ENCODE measurements at regions not wholly inside any gene's neighbourhood (a gene's known extent, or its start where the extent isn't known, plus 50 kb on each side); places are given as distances from the start of the nearest gene placed in this dataset.
"Not testable (repeated sequence)": the region's sequence is repeated elsewhere in the genome, so short reads cannot be mapped to it uniquely, and the experiment has no call there.

DNA sequence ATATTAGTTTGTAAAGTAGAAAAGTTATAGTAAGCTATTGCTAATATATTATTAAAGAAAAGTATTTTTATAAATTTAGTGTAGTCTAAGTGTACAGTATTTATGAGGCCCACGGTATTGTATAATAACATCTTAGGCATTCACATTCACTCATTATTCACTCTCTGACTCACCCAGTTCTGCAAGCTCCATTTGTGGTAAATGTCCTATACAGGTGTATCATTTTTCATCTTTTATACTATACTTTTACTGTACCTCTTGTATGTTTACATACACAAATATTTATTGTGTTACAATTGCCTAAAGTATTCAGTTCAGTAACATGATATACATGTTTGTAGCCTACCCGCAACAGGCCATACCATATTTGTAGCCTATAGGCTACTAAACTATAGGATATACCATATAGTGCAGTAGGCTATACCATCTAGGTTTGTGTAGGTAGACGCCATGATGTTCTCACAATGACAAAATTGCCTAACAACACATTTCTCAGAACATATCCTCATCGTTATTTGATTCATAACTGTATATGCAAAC, 246.8 kb upstream of the ALCAM start:
- no peak for DNase-seq (ENCODE audit: low spot score)
- TF ChIP-seq, protein P1, sequence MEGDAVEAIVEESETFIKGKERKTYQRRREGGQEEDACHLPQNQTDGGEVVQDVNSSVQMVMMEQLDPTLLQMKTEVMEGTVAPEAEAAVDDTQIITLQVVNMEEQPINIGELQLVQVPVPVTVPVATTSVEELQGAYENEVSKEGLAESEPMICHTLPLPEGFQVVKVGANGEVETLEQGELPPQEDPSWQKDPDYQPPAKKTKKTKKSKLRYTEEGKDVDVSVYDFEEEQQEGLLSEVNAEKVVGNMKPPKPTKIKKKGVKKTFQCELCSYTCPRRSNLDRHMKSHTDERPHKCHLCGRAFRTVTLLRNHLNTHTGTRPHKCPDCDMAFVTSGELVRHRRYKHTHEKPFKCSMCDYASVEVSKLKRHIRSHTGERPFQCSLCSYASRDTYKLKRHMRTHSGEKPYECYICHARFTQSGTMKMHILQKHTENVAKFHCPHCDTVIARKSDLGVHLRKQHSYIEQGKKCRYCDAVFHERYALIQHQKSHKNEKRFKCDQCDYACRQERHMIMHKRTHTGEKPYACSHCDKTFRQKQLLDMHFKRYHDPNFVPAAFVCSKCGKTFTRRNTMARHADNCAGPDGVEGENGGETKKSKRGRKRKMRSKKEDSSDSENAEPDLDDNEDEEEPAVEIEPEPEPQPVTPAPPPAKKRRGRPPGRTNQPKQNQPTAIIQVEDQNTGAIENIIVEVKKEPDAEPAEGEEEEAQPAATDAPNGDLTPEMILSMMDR (IDR thresholded peaks at IDR 0.05; ENCODE audit: extremely low read depth, missing control alignments): no peak

DNA sequence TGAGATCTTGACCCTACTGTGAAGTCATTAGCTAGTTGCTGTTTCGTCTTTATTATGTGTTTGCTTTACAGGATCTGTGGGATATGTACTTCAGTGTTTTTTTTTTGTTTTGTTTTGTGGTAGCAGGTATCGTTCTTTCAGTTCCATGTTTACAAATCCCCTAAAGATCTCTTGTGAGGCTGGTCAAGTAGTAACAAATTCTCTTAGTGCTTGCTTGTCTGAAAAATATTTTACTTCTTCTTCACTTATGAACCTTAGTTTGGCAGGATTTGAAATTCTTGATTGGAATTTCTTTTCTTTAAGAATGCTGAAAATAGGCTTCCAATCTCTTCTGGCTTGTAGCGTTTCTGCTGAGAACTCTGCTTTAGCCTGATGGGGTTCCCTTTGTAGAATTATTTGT, 235.8 kb upstream of the ALCAM start:
- TF ChIP-seq, protein P1 (IDR thresholded peaks at IDR 0.05; ENCODE audit: extremely low read depth, missing control alignments): no peak
- no peak for DNase-seq (ENCODE audit: low spot score)

DNA sequence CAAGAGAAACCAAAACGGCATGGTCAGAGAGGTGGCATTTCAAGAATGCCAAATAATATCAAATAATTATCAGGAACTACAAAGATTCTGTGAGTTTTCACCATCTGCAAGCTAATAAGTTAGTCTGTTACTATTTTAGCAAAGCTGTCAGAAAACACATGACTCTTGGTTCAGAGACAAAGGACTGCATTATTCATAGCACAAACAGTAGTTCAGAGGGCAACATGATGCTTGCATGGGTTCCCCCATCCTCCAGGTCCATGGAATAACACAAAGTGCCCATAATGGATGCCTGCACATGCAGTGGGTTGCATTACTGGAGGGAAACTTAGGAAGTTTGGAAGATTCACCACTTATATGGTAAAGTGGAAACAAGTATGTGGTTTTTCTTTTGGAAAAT, 228.8 kb upstream of the ALCAM start:
- TF ChIP-seq, protein P1 (IDR thresholded peaks at IDR 0.05; ENCODE audit: extremely low read depth, missing control alignments): no peak
- DNase-seq (ENCODE audit: low spot score): no peak

DNA sequence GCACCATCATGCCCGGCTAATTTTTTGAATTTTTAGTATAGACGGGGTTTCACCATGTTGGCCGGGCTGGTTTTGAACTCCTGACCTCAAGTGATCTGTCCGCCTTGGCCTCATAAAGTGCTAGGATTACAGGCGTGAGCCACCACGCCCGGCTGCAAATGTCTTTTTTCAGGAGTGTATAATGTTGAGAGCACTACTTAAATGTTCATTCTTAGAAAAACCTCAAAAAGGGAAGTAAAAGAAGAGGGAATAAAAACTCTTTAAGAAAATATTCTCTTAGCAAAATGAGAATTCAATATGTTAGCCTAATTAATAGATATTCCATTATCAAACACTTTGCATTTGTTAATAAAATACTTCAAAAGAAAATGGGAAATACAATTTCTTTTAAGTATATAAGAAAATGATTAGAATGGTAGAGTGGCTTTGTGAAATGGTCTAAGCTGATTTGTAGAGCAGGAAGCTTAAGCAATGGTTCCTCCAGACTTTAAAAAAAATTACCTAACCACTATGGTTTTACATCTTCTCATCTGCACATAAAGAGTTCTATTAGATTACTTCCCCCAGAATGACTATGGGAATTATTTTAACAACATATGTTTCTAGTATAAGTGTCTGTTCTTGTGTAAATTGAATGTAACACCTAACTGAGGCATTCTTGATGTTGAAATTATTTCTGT, 226.7 kb upstream of the ALCAM start:
- no peak for DNase-seq (ENCODE audit: low spot score)
- TF ChIP-seq, protein P1 (IDR thresholded peaks at IDR 0.05; ENCODE audit: extremely low read depth, missing control alignments): no peak

DNA sequence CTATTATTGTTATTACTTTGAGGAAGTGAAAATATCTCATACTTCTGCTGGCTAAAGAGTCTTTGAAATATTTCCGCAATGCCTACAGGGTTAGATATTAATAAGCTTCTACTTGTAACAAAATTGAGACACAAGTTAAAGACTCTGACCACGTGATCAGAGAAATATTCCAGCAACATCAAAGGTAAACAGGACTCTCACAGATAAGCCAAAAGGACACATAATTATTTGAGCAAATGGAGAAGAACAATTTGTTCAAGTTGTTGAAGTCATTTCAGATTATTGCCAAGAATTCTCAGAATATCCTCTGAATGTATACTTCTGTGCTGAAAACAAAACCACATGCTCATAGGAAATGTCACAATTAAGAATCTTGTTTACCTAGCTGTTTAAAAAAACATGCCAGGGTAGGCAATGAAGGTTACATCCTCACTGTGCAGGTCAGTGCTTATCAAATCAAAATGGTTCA, 225.8 kb upstream of the ALCAM start:
- TF ChIP-seq, protein P1 (IDR thresholded peaks at IDR 0.05; ENCODE audit: extremely low read depth, missing control alignments): no peak
- no peak for DNase-seq (ENCODE audit: low spot score)

DNA sequence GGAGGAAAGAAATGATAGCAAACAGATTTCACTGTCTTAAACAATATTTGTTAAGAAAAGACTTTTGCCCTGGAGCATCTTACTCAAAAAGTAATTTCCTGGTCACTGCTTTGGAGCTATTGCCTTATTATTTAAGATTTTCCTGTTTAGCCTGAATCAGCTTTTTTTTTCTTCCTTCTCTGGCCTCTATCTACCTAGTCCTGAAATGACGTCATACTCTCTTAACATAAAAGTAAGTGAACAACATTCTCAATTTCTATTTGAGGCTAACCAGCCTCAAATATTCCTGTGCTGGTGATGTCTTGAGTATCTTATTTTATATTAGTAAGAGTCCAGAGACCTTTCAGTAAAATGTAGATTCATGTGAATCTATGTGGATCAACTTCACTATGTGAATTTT, 221.9 kb upstream of the ALCAM start:
- DNase-seq (ENCODE audit: low spot score): no peak

DNA sequence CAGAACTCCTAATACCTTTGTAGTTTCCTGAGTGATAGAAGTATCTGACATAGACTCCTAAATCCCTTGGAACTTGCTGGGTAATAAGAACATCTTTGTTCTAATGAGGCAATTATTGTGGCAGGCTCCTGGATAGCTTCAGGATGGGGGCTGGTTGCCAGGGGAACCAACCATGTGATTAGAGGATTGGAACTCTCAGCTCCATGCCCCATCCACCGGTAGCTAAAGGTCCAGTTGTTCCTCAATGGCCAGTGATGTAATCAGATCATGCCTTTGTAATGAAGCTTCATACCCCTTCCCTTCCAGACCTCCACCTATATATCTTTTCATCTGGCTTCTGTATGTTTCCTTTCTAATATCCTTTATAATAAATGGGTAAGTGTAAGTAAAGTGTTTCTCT, 221.2 kb upstream of the ALCAM start:
- TF ChIP-seq, protein P1 (IDR thresholded peaks at IDR 0.05; ENCODE audit: extremely low read depth, missing control alignments): no peak
- no peak for DNase-seq (ENCODE audit: low spot score)

More for the DNA sequence above, 221.9 kb upstream of the ALCAM start:
- TF ChIP-seq, protein P1 (IDR thresholded peaks at IDR 0.05; ENCODE audit: extremely low read depth, missing control alignments): no peak

DNA sequence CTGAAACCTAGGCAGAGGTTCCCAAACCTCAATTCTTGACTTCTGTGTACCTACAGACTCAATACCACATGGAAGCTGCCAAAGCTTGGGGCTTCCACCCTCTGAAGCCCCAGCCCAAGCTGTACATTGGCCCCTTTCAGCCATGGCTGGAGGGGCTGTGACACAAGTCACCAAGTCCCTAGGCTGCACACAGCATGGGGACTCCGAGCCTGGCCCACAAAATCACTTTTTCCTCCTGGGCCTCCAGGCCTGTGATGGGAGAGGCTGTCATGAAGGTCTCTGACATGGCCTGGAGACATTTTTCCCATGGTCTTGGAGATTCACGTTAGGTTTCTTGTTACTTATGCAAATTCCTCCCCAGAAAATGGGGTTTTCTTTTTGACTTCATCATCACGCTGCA, 217.5 kb upstream of the ALCAM start:
- not testable (repeated sequence) for DNase-seq (ENCODE audit: low spot score)

Data from GM20000 (cell line).